GM18873 (cell line): ENCODE measurements at regions not wholly inside any gene's neighbourhood (a gene's known extent, or its start where the extent isn't known, plus 50 kb on each side); places are given as distances from the start of the nearest gene placed in this dataset.
A peak's percentile ranks its signal among the peaks of the same experiment; 100 is the strongest.

Source experiments
- ATAC-seq: cut with Tn5 transposase; IDR thresholded peaks from one replicate; pipeline ENCODE4 v1.9.1; 2021; ENCODE audit warnings: mild to moderate bottlenecking, moderate library complexity, moderate number of reproducible peaks; ENCODE audit not compliant: unreplicated experiment, low FRiP score

GRCh38 chr11:56932572-56933220, 56.0 kb upstream of the OR5AK2 start:
- ATAC-seq: no peak

DNA sequence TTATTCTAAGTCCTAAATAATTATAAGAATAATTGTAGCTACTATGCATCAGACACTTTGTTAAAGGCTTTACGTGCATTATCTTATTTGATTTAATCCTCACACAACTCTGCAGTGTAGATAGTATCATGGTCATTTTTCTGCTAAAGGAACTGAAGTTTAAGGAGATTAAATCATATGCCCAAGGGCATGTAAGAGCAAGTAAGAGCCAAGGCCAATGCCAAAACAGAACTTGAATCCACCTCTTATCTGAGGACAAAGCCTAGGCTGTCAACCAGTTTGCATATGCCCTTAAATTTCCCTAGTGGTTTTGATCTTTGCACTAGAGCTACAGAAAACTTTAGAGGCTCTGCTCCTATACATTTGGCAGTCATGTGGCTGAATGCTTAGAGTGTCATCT, 65.6 kb upstream of the OR5AK2 start:
- ATAC-seq: no peak

- no peak for ATAC-seq
These were observed 66.3 kb upstream of the OR5AK2 start for GRCh38 chr11:56922421-56922820.

DNA sequence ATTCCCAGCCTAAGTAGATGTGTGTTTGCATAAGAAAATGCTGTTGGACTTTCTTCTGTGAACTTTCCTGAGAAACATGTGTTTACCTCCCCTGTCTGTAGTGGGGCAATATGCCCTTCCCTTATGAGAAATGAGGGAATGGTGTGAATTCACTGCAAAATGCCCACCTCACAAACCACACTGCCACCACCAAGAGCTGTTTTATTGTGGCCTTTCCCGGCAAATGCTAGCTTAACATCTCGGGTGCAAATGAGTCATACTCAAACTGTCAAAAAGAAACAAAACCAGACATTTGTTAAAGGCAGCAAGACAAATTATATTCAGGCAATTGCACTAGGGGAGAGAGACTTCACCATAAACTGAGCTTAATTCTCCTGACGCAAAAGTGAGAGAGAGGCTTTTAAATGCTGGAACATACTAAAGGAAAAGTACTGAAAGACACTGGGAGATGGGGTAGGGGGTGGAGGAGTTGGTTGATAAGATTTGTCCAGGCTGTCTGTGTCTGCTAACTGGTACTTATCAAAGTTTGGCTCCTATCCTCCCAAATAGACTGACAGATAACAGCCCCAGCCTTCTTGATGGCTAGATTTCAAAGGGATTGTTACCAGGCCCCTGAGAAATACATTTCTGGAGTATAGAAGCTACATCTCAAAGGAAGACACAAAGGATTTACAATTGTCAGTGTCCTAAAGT, 70.9 kb upstream of the OR5AK2 start:
- ATAC-seq: no peak

GRCh38 chr11:56916587-56916986, 72.1 kb upstream of the OR5AK2 start:
- no peak for ATAC-seq

- ATAC-seq: no peak
These were observed 72.6 kb upstream of the OR5AK2 start for GRCh38 chr11:56916162-56916561.

DNA sequence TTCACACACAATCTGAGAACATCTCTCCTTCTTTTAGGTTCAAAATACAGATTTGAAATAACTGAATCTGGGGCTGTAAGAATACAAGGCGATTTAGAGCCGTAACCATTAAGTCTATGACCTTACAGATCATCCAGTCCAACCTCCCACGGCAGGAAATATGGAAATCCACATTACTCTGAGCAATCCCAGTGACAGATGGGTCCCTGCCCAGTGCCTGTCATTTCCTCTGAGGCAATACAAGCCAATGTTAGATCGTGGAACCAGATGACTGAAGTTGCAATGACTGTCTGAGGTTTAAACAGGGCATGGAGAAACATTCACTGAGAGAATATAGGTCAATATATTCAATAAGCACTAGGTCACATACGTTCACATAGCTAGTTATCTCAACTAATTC, 77.4 kb upstream of the OR5AK2 start:
- no peak for ATAC-seq

DNA sequence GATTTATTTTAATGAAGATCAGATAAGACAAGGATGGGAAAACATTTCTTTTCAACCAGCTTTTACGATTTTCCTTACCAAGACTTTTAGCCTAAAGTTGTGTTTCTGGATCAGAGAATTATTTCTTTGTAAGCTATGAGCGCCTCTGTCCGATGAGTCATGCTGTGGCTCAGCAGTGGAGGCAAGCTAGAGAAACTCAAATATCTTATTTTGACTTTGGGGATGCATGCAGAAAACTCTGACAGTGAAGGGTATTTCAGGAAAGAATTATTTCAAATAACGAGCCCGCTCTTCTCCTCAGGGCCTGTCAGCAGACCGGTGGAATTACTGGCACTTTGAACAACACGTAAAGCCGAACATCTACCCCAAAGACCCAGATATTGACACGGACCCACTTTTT, 77.9 kb upstream of the OR5AK2 start:
- no peak for ATAC-seq

- no peak for ATAC-seq
These were observed 78.5 kb upstream of the OR5AK2 start for GRCh38 chr11:56910046-56910773.

- no peak for ATAC-seq
These were observed 79.2 kb upstream of the OR5AK2 start for GRCh38 chr11:56909563-56909962.

DNA sequence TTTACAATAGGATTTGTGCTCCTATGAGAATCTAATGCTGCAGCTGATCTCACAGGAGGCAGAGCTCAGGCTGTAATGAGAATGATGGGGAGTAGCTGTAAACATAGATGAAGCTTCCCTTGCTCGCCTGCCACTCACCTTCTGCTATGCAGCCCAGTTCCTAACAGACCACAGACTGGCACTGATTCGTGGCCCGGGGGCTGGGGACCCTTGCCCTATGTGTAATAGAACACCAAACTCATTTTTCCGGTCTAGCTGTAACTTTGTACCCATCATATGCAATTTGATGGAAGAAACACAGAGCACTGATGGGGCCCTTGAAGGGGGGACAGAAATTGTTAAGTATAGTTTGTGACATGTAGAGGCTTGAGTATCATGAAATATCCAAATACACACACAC, 79.6 kb upstream of the OR5AK2 start:
- no peak for ATAC-seq

DNA sequence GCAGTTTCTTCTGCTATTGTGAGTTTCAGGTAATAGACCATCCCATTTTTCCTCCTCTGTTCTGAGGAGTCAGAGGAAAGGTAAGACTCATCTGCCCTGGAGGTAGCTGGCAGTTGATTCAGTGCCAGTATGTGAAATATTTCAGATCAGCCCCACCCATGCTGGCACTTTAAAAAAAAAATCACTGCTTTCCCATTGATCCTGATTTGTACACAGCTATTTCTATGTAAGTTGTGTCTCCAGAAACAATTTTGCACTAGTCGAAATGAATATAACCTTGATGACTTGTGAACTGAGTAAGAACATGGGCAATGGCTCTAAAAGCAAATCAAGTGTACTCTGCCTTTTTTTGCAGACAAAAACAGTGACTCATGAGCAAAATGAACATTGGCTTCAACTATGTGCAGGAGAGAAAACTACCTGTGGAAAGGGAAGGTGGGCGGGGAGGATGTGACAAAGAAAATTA, 82.0 kb upstream of the OR5AK2 start:
- no peak for ATAC-seq

- no peak for ATAC-seq
These were observed 82.8 kb upstream of the OR5AK2 start for GRCh38 chr11:56905936-56906335.

- no peak for ATAC-seq
These were observed 83.3 kb upstream of the OR5AK2 start for GRCh38 chr11:56905442-56905841.

- no peak for ATAC-seq
These were observed 89.9 kb upstream of the OR5AK2 start for GRCh38 chr11:56898856-56899255.

- ATAC-seq: no peak
These were observed 98.0 kb upstream of the OR5AK2 start for GRCh38 chr11:56890584-56891305.

GRCh38 chr11:56889986-56890385, 98.7 kb upstream of the OR5AK2 start:
- no peak for ATAC-seq

GRCh38 chr11:56887940-56888339, 100.8 kb upstream of the OR5AK2 start:
- no peak for ATAC-seq

GRCh38 chr11:56886455-56886854, 102.3 kb upstream of the OR5AK2 start:
- ATAC-seq: no peak

GRCh38 chr11:56885854-56886253, 102.9 kb upstream of the OR5AK2 start:
- ATAC-seq: no peak

DNA sequence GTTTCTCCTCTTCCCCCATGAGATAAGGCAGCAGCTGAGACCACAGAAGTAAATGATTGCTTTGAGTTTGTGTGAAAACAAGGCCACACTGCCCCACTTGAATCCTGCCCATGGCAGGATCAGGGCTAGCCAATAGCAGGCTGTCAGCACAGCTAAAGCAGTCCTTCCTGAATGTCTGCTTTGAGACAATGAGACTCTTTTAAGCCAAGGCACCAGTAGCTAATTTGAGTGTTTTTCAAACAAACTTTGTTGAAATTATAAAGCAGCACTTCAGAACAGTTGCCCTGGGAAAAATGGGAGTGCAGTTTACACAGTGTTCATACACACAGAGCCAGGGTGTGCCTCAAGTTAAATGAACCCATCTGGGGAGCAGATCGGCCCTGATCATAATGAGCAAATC, 103.5 kb upstream of the OR5AK2 start:
- peak; percentile 76 for ATAC-seq
